ENCODE measurements at regions not wholly inside any gene's neighbourhood (a gene's known extent, or its start where the extent isn't known, plus 50 kb on each side); places are given as distances from the start of the nearest gene placed in this dataset.

DNA sequence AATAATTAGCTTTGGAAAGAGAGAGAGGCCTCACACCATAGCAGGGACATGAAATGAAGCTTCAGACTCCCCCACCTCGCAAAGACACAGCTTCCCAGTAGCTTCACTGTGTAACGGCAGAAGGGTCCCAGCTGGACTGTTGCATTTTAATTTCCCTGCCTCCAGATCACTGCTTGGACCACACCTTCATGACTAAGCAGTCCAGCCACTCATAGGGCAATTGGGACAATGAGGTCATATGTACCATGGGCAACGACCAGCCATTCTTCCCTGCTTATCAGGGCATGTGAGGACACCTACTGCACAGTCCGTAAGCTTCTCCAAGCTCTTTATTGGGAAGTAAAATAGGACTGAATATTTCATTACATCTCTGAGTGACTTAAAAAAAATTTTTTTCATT lies 183.0 kb downstream of the MREG start (continued):
- TF ChIP-seq, protein P1, sequence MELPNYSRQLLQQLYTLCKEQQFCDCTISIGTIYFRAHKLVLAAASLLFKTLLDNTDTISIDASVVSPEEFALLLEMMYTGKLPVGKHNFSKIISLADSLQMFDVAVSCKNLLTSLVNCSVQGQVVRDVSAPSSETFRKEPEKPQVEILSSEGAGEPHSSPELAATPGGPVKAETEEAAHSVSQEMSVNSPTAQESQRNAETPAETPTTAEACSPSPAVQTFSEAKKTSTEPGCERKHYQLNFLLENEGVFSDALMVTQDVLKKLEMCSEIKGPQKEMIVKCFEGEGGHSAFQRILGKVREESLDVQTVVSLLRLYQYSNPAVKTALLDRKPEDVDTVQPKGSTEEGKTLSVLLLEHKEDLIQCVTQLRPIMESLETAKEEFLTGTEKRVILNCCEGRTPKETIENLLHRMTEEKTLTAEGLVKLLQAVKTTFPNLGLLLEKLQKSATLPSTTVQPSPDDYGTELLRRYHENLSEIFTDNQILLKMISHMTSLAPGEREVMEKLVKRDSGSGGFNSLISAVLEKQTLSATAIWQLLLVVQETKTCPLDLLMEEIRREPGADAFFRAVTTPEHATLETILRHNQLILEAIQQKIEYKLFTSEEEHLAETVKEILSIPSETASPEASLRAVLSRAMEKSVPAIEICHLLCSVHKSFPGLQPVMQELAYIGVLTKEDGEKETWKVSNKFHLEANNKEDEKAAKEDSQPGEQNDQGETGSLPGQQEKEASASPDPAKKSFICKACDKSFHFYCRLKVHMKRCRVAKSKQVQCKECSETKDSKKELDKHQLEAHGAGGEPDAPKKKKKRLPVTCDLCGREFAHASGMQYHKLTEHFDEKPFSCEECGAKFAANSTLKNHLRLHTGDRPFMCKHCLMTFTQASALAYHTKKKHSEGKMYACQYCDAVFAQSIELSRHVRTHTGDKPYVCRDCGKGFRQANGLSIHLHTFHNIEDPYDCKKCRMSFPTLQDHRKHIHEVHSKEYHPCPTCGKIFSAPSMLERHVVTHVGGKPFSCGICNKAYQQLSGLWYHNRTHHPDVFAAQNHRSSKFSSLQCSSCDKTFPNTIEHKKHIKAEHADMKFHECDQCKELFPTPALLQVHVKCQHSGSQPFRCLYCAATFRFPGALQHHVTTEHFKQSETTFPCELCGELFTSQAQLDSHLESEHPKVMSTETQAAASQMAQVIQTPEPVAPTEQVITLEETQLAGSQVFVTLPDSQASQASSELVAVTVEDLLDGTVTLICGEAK (IDR thresholded peaks at IDR 0.05), result no peak
- TF ChIP-seq, protein P1 (CRISPR knock-in tag; IDR thresholded peaks at IDR 0.05), result no peak
- no peak for TF ChIP-seq ZNF841 (CRISPR knock-in tag; IDR thresholded peaks at IDR 0.05; ENCODE audit: borderline replicate concordance)
- TF ChIP-seq ZNF10 (CRISPR knock-in tag; IDR thresholded peaks at IDR 0.05; ENCODE audit: borderline replicate concordance, low read depth), result no peak
- TF ChIP-seq CBX1 (IDR thresholded peaks at IDR 0.05; ENCODE audit: low read depth), result no peak
- TF ChIP-seq, protein P2, sequence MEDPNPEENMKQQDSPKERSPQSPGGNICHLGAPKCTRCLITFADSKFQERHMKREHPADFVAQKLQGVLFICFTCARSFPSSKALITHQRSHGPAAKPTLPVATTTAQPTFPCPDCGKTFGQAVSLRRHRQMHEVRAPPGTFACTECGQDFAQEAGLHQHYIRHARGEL (CRISPR knock-in tag; IDR thresholded peaks at IDR 0.05), result no peak
- TF ChIP-seq, protein P3, sequence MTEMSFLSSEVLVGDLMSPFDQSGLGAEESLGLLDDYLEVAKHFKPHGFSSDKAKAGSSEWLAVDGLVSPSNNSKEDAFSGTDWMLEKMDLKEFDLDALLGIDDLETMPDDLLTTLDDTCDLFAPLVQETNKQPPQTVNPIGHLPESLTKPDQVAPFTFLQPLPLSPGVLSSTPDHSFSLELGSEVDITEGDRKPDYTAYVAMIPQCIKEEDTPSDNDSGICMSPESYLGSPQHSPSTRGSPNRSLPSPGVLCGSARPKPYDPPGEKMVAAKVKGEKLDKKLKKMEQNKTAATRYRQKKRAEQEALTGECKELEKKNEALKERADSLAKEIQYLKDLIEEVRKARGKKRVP (CRISPR knock-in tag; IDR thresholded peaks at IDR 0.05), result 0 out of 4 replicates have a peak, but pooled peaks of 1 of the 2 experiments have one; percentile 30
- TF ChIP-seq ZNF768 (CRISPR knock-in tag; IDR thresholded peaks at IDR 0.05), result no peak
- TF ChIP-seq TAF1 (CRISPR knock-in tag; IDR thresholded peaks at IDR 0.05), result no peak
- TF ChIP-seq ZNF775 (CRISPR knock-in tag; IDR thresholded peaks at IDR 0.05; ENCODE audit: borderline replicate concordance), result no peak
- TF ChIP-seq, protein P4, sequence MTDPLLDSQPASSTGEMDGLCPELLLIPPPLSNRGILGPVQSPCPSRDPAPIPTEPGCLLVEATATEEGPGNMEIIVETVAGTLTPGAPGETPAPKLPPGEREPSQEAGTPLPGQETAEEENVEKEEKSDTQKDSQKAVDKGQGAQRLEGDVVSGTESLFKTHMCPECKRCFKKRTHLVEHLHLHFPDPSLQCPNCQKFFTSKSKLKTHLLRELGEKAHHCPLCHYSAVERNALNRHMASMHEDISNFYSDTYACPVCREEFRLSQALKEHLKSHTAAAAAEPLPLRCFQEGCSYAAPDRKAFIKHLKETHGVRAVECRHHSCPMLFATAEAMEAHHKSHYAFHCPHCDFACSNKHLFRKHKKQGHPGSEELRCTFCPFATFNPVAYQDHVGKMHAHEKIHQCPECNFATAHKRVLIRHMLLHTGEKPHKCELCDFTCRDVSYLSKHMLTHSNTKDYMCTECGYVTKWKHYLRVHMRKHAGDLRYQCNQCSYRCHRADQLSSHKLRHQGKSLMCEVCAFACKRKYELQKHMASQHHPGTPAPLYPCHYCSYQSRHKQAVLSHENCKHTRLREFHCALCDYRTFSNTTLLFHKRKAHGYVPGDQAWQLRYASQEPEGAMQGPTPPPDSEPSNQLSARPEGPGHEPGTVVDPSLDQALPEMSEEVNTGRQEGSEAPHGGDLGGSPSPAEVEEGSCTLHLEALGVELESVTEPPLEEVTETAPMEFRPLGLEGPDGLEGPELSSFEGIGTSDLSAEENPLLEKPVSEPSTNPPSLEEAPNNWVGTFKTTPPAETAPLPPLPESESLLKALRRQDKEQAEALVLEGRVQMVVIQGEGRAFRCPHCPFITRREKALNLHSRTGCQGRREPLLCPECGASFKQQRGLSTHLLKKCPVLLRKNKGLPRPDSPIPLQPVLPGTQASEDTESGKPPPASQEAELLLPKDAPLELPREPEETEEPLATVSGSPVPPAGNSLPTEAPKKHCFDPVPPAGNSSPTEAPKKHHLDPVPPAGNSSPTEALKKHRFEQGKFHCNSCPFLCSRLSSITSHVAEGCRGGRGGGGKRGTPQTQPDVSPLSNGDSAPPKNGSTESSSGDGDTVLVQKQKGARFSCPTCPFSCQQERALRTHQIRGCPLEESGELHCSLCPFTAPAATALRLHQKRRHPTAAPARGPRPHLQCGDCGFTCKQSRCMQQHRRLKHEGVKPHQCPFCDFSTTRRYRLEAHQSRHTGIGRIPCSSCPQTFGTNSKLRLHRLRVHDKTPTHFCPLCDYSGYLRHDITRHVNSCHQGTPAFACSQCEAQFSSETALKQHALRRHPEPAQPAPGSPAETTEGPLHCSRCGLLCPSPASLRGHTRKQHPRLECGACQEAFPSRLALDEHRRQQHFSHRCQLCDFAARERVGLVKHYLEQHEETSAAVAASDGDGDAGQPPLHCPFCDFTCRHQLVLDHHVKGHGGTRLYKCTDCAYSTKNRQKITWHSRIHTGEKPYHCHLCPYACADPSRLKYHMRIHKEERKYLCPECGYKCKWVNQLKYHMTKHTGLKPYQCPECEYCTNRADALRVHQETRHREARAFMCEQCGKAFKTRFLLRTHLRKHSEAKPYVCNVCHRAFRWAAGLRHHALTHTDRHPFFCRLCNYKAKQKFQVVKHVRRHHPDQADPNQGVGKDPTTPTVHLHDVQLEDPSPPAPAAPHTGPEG (CRISPR knock-in tag; IDR thresholded peaks at IDR 0.05), result no peak
- TF ChIP-seq SIX1 (CRISPR knock-in tag; IDR thresholded peaks at IDR 0.05; ENCODE audit: borderline replicate concordance), result no peak
- TF ChIP-seq RNF2 (conservative IDR thresholded peaks at IDR 0.05; ENCODE audit: low read depth), result no peak
- TF ChIP-seq RXRB (CRISPR knock-in tag; IDR thresholded peaks at IDR 0.05; ENCODE audit: borderline replicate concordance), result peak; percentile 53; the same call in 1 of the 2 replicates
- TF ChIP-seq MBD4 (IDR thresholded peaks at IDR 0.05; ENCODE audit: borderline replicate concordance, low read length), result no peak

All from HepG2 (cell line).